ENCODE measurements at regions not wholly inside any gene's neighbourhood (a gene's known extent, or its start where the extent isn't known, plus 50 kb on each side); places are given as distances from the start of the nearest gene placed in this dataset.

- TF ChIP-seq, protein P1, sequence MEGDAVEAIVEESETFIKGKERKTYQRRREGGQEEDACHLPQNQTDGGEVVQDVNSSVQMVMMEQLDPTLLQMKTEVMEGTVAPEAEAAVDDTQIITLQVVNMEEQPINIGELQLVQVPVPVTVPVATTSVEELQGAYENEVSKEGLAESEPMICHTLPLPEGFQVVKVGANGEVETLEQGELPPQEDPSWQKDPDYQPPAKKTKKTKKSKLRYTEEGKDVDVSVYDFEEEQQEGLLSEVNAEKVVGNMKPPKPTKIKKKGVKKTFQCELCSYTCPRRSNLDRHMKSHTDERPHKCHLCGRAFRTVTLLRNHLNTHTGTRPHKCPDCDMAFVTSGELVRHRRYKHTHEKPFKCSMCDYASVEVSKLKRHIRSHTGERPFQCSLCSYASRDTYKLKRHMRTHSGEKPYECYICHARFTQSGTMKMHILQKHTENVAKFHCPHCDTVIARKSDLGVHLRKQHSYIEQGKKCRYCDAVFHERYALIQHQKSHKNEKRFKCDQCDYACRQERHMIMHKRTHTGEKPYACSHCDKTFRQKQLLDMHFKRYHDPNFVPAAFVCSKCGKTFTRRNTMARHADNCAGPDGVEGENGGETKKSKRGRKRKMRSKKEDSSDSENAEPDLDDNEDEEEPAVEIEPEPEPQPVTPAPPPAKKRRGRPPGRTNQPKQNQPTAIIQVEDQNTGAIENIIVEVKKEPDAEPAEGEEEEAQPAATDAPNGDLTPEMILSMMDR (conservative IDR thresholded peaks at IDR 0.05 in 1 of 2, IDR thresholded peaks at IDR 0.05 in 1 of 2; ENCODE audit: extremely low read depth in 1 of 2, insufficient read depth in 1 of 2, low read depth in 1 of 2, low read length in 2 of 2), result no peak
- TF ChIP-seq EZH2 (IDR thresholded peaks at IDR 0.05; ENCODE audit: borderline replicate concordance, low read length), result no peak
Measured at GRCh38 chr7:25963733-25964132, 188.3 kb upstream of the NFE2L3 start.
